H7 (cell line): ENCODE measurements at regions not wholly inside any gene's neighbourhood (a gene's known extent, or its start where the extent isn't known, plus 50 kb on each side); places are given as distances from the start of the nearest gene placed in this dataset.

Source experiments
- DNase-seq: peaks from one replicate; pipeline ENCODE4 v3.0.0; 2012
- H3K27me3 ChIP-seq: 2 replicates; pipeline ENCODE4 v1.6.0; 2011; ENCODE audit warnings: mild to moderate bottlenecking, low read length; ENCODE audit not compliant: control insufficient read depth, insufficient read depth
- H3K36me3 ChIP-seq: replicated peaks from 2 replicates; pipeline ENCODE4 v1.5.1; 2011; ENCODE audit warnings: low read length; ENCODE audit not compliant: control insufficient read depth, insufficient read depth
- H3K4me3 ChIP-seq: 2 replicates; pipeline ENCODE4 v1.5.1; 2011; ENCODE audit warnings: low read depth, mild to moderate bottlenecking, control low read depth, low read length, moderate library complexity; ENCODE audit not compliant: insufficient read depth

DNA sequence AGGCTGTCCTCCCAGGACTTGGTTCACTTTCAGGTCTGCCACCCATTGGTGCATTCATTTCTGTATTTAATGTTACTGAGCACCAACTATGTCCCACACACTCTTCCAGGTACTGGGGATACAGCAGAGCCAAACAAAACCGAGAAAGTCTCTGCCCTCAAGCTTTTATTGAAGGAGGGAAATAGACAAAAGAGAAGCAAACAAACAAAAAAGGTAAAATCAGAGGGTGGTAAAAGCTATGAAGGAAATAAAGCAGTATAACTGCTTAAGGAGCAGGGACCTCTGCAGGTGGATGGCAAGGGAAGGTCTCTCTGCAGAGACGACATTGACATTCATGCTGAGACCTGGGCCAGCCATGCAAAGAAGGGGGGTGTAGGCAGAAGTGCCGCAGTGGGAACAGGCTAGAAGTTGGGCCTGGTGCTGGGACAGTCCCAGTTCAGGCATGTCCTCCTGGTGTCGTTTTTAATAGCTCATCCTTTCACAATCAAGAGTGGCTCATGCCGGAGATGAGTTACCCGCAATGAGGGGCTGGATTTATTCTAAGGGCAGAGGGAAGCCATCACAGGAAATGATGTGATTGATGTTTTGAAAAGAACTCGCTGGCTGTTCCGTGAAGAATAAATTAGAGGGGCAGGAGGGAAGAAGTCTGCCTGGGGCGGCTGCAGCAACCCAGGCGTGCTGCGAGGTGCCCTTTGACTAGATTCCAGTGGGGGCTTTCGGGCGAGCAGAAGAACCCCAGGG is 72.8 kb downstream of the IRF2BPL start:
- peak overlapping the region; percentile 18; the same call in 1 of the 2 replicates for H3K4me3 ChIP-seq
- H3K36me3 ChIP-seq = no peaks in the 10 kb centered on the region
- H3K27me3 ChIP-seq = no peaks in the 10 kb centered on the region
- peak; percentile 72 for DNase-seq

DNA sequence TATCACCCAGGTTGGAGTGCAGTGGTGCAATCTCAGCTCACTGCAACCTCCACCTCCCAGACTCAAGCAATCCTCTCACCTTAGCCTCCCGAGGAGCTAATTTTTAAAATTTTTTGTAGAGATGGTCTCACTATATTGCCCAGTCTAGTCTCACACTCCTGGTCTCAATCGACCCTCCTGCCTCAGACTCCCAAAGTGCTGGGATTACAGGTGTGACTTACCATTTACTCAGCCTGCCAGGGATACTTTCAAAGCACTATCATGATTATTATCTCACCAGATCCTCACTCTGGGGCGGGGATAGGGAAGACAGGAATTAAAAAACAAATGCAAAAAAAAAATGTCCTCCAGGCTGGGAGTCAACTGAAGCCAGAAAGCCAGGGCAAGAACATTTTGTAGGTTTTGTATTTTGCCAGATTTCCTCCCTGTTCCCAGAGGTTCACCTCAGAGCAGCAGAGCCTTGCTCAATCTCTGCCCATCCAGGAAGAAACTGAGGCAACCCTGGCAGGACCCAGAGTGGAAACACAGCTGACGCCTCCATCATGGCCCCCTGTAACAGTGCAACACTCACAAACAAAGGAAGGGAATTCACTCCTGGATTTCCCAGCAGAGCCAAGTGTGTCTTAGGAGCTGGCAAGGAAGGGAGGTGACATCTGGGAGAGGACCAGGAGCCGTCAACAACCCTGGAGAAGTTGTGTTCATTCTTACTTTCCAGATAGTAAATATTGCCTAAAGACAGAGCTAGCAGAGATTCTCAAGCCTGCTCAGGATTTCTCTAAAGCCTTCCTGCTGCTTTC is 73.9 kb downstream of the IRF2BPL start:
- no peak overlapping the region for H3K4me3 ChIP-seq
- peak; percentile 34 for DNase-seq
- H3K27me3 ChIP-seq = no peaks in the 10 kb centered on the region
- H3K36me3 ChIP-seq = no peaks in the 10 kb centered on the region

DNA sequence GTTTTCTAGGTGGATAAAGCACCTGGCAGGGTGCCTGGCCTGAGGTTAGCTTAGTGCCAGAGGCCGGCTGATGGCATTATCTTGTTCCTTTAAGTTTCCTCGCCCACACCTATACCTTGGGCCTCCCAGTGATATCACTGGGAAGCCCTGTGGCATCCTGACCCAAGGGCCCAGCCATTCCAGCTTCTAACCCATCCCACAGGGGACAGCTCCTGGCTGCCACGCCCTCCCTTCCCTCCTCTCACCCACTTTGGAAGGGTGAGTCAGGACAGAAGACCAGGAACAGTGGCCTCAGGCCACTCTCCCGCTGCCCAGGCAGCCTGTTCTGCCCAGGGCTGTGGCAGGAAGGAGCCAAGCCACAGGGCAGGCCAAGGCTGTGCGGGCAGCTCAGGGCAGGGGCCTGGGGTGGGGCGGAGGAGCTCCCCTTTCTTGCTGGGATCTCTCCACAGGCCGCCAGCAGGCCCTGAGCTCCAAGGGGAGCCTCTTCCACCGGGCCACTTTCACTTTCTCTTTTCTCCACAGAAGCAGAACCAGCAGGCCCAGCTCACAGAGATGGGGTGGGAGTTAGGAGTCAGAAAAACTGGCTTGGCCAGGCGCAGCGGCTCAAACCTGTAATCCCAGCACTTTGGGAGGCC is 75.1 kb downstream of the IRF2BPL start:
- Histone ChIP-seq H3K27me3 (no peaks in the 10 kb centered on the region), H3K36me3 (no peaks in the 10 kb centered on the region), H3K4me3 (no peak overlapping the region)
- DNase-seq = peak; percentile 69

DNA sequence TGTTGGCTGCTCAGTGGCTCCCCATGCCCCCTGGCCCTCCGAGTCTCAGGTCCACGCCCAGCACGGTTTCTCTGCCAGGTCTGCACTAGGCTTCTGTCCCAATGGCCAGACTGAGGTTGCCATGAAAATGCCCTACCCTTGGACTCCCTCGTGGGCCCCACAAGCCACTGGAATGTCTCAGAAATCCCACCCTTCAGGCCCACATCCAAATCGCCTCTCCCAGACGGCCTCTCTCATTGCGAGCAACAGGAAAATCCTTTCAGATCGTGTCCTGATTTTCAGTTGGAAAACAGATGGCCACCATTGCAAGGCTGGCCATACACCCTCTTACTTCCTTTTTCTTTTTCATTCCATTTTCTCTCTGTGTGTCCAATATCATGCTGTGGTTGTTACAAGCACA is 77.3 kb downstream of the IRF2BPL start:
- H3K27me3 ChIP-seq = no peaks in the 10 kb centered on the region

DNA sequence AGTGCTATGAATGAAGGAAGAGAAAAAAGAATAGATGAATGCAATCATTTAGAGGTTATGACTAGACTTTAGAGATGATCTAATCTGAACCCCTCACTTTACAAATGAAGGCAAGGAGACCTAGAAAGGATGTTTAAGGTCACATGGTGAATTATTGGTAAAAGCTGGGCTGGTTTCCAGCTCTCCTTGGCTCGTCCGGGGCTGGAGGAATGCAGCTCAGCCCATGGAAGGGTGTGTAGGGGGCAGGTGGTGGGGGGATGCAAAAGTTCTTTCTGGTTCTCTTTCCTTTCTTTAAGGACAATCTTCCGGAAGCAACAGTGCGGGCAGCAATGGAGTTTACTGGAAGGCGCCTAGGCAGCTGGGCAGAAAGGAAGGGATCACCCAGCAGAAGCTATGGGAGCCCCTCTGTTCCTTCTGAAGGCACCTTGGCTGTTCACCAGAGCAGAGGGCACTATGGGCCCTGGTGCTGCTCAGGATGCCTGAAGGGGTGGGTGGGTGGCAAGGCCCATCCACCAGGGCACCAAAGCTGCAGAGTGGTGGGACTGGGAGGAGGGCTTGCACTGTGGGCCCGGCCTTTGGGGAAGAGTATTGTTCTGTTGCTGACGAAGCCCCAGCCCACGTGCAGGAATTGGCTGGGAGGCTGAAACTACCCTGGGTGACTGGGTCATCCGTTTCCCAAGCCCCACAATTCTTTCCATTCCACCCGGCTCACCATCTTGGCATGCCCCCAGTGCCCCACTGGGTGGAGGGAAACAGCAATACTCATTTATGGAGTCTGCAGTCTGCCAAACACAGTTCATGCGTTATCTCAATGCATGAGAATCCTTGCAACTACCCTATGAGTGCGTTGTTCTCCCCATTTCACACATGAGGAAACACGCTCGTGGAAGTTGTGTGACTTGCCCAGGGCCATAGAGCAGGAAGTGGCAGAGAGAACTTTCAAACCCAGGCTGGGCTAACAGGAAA is 78.2 kb downstream of the IRF2BPL start:
- no peak overlapping the region for H3K4me3 ChIP-seq
- H3K36me3 ChIP-seq = no peaks in the 10 kb centered on the region
- H3K27me3 ChIP-seq = no peaks in the 10 kb centered on the region
- DNase-seq = peak; percentile 34

More for the DNA sequence above, 77.3 kb downstream of the IRF2BPL start:
- Histone ChIP-seq H3K4me3 (no peak overlapping the region), H3K36me3 (no peaks in the 10 kb centered on the region)
- DNase-seq = no peak

DNA sequence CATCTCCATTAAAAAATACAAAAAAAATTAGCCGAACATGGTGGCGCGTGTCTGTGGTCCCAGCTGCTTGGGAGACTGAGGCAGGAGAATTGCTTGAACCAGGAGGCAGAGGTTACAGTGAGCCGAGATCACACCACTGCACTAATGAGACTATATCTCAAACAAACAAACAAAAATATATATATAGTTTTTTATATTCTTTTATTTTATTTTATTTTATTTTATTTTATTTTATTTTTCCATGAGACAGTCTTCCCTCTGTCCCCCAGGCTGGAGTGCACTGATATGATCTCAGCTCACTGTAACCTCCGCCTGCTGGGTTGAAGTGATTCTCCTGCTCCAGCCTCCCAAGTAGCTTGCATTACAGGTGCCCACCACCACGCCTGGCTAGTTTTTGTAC is 79.5 kb downstream of the IRF2BPL start:
- no peak for DNase-seq
- Histone ChIP-seq H3K27me3 (no peaks in the 10 kb centered on the region), H3K36me3 (no peaks in the 10 kb centered on the region), H3K4me3 (no peak overlapping the region)

DNA sequence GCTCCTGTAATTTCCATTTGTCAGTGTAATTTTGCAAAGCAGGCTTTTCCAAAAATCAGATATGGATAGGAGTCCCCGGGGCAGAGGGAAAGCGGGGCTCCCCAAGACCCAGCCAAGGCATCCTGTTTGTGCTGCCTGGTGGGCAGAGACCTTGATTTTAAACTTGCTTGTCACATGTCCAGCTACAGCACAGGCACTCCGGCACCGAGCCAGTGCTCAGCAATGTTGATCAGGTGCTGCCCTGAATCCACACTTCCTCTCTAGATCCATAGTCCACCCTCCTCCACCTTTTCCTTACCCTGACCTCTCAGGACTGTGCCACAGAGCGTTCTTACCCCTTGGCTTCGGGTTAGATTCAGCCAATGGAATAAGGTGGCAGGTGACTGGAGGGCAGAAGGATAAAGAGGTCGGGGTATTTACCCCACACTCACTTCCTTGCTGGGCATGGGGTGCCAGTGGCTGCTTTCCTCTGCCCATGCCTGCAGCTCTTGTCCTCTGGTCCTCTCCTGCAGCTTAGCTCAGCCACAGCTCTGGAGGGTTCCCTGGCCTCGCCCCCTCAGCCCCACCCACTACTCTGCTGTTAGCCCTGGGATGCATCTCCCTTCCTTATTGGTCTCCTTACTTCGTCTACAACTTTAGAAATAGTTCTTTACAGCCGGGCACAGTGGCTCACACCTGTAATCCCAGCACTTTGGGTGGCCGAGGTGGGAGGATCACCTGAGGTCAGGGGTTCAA is 80.1 kb downstream of the IRF2BPL start:
- Histone ChIP-seq H3K27me3 (no peaks in the 10 kb centered on the region), H3K4me3 (no peak overlapping the region), H3K36me3 (no peaks in the 10 kb centered on the region)
- DNase-seq = peak; percentile 60

DNA sequence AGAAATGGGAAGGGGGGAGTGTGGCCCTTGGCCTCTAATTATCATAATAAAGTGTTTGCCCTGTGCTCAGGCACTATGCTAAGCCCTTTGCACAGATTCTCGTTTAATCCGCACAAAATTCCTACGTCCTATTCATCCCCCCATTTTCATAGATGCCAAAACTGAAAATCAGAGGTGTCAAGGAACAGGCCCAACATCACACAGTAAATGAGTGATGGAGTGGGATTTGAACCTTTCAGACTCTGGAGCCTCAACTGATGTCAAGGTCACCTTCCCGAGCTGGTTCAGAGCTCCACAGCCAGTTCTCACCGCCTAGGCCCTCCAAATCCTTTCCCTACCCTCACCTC is 80.7 kb downstream of the IRF2BPL start:
- no peaks in the 10 kb centered on the region for H3K27me3 ChIP-seq
- no peaks in the 10 kb centered on the region for H3K36me3 ChIP-seq
- peak; percentile 42 for DNase-seq
- no peak overlapping the region for H3K4me3 ChIP-seq

DNA sequence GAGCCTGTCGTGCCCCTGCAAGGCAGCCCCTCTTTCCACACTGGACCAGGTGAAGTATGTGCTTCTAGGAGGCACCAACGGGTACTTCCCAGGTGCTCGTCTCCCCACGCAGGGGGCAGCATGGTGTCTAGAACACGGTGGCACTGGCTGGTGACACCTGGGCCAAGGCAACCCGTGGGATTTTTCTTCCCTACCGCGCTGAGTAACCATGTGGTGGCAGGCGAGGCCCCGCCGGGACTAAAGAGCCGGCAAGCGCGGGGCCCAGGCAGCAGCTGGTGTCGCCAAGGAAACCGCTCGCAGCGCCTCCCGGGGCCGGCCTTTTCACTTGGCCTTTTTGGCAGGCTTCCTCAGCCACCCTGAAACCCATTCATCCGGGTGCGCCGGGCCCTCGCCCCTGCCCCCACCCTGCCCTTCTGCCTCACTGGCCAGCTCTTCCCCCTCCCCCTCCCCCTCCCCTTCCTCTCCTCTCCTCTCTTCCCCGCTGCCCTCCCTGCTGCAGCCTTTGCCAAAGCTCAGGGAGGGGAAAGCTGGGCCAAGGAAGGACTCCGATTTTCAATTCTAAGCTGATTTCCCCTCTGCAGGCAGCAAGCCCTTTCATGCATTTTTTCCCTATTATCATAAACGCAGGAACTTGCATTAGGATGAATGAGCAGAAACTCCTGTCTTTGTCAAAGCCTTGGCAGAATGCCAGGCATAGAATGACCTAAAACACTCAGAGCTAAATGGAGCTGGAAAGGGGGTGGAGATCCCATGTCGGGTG is 81.2 kb downstream of the IRF2BPL start:
- peak; percentile 96 for DNase-seq
- Histone ChIP-seq H3K27me3 (no peaks in the 10 kb centered on the region), H3K36me3 (no peaks in the 10 kb centered on the region), H3K4me3 (no peak overlapping the region)

DNA sequence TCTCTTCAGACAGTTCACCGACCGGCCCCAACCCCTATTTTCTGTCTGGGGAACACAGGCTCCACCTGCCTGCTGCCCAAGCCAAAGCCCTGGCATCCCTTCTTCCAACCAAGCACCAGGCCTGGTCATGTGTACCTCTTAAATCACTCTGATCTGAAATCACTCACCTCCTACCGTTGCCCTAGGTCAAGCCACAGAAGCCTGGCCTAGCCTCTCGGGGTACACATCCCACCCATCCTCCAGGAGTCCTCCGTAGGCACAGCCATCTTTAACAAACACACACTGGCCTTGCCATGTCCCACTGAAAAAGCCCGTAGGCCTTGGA is 81.8 kb downstream of the IRF2BPL start:
- no peak for DNase-seq
- Histone ChIP-seq H3K27me3 (no peaks in the 10 kb centered on the region), H3K36me3 (no peaks in the 10 kb centered on the region), H3K4me3 (no peak overlapping the region)

DNA sequence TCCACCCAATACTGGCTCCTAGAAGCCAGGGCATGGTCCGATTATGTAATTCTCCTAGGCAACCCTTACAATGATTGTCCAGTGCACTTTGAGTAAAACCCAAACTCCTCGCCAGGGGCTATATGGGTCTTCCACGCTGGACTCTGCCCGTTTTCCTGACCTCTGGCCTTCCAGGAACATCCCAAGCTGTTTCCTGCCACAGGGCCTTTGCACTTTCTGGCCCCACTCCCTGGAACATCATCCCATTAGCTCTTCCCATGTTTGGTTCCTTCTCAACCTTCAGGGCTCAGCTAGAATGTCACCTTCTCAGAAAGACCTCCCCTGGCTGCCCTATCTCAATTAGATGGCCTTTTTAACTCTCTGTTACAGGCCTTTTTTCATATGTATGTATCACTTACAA is 85.4 kb downstream of the IRF2BPL start:
- no peak overlapping the region for H3K4me3 ChIP-seq
- H3K36me3 ChIP-seq = no peaks in the 10 kb centered on the region

DNA sequence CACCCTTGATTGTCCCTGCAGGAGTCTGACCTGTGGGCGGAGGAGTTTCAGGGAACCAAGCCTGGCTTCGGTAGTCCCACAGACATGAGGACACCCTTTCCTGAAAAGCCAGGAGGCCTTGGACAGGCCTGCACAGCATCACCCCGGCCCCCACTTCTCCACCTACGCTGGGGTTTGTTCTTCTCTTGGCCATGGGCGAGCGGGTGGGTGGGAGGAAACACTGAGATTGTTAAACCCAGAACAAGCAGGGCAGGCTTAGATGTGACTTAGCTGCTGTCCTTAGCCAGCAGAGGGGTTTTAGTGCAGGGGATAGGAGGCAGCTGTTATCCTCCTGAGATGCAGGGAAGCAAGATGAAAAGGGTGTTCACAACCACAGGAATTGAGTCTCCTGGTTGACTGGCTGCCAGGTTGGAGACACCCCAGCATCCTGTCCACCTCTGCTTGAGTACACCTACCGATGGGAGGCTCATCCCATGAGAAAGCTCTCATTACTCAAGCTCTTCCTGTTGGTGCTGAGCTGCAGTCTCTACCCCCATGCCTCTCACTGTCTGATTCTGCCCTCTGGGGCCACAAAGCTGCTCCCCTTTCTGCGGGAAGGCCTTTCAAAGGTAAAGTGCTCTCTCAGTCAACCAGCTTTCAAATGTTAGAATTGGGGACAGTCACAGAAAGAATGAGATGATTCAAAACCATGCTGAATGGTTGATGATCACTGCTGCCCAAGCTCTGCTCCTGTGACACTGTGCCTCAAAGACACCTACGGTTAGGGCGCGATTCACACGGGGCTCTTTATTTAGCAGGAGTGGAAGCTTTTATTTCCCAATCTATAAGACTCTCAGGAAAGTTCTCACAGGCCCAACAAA is 86.3 kb downstream of the IRF2BPL start:
- H3K27me3 ChIP-seq = no peaks in the 10 kb centered on the region
- DNase-seq = no peak
- no peaks in the 10 kb centered on the region for H3K36me3 ChIP-seq
- no peak overlapping the region for H3K4me3 ChIP-seq

More for the DNA sequence above, 85.4 kb downstream of the IRF2BPL start:
- H3K27me3 ChIP-seq = no peaks in the 10 kb centered on the region
- DNase-seq = no peak
